Fibroblast of lung (primary cell): ENCODE measurements at regions not wholly inside any gene's neighbourhood (a gene's known extent, or its start where the extent isn't known, plus 50 kb on each side); places are given as distances from the start of the nearest gene placed in this dataset.

Experiments
- DNase-seq, 2 donors: peaks; one replicate each; pipeline versions ENCODE4 v3.0.0 to v3.0.0-alpha.2; 2010; ENCODE audit warnings: low read depth in 2 of 2
- H2AFZ ChIP-seq: 2 replicates; pipeline ENCODE4 v1.5.1; 2012; ENCODE audit warnings: low read length, control low read depth, inconsistent platforms
- H3K27ac ChIP-seq: 2 replicates; pipeline ENCODE4 v1.5.1; 2011; ENCODE audit warnings: low read length, control low read depth; ENCODE audit not compliant: insufficient read depth
- H3K27me3 ChIP-seq: 2 replicates; pipeline ENCODE4 v1.5.1; 2011; ENCODE audit warnings: mild to moderate bottlenecking, low read length; ENCODE audit not compliant: control insufficient read depth, insufficient read depth
- H3K36me3 ChIP-seq: 2 replicates; pipeline ENCODE4 v1.5.1; 2011; ENCODE audit warnings: low read length; ENCODE audit not compliant: control insufficient read depth, insufficient read depth
- H3K4me1 ChIP-seq: 2 replicates; pipeline ENCODE4 v1.5.1; 2011; ENCODE audit warnings: low read length; ENCODE audit not compliant: control insufficient read depth, insufficient read depth; ENCODE audit errors: extremely low read depth
- H3K4me2 ChIP-seq: 2 replicates; pipeline ENCODE4 v1.5.1; 2011; ENCODE audit warnings: low read length, control low read depth; ENCODE audit not compliant: insufficient read depth; ENCODE audit errors: extremely low read depth
- H3K4me3 ChIP-seq, 4 experiments: fragments of 200-600 bp in 1 of 4; sonication (generic) in 1 of 4; replicated peaks in 1 of 4; 2 replicates each; pipeline ENCODE4 v1.5.1; 2011 to 2016; ENCODE audit warnings: low read length in 4 of 4, low read depth in 3 of 4, mild to moderate bottlenecking in 3 of 4, control low read depth in 2 of 4, inconsistent platforms in 1 of 4, mixed read lengths in 1 of 4; ENCODE audit not compliant: insufficient read depth in 1 of 4; ENCODE audit errors: control extremely low read depth in 1 of 4
- H3K79me2 ChIP-seq: 2 replicates; pipeline ENCODE4 v1.5.1; 2012; ENCODE audit warnings: mild to moderate bottlenecking, low read length, inconsistent platforms; ENCODE audit not compliant: control insufficient read depth, insufficient read depth
- H3K9ac ChIP-seq: 2 replicates; pipeline ENCODE4 v1.5.1; 2011; ENCODE audit warnings: mild to moderate bottlenecking, low read length, control low read depth; ENCODE audit not compliant: insufficient read depth
- H3K9me3 ChIP-seq: 2 replicates; pipeline ENCODE4 v1.5.1; 2012; ENCODE audit warnings: low read depth, low read length; ENCODE audit not compliant: control insufficient read depth, insufficient read depth
- H4K20me1 ChIP-seq: 2 replicates; pipeline ENCODE4 v1.5.1; 2011; ENCODE audit warnings: low read length; ENCODE audit not compliant: control insufficient read depth, insufficient read depth; ENCODE audit errors: extremely low read depth
- EZH2 ChIP-seq: IDR thresholded peaks from 2 replicates; pipeline ENCODE4 v1.5.1; 2012; ENCODE audit warnings: low read length, control low read depth, mild to moderate bottlenecking; ENCODE audit errors: missing control alignments
- TF ChIP-seq, protein P1 (sequence below), 2 donors: IDR thresholded peaks in 1 of 2; conservative IDR thresholded peaks in 1 of 2; 1 replicate in 1 of 2; 2 replicates in 1 of 2; pipeline ENCODE4 v1.5.1; 2011 to 2012; ENCODE audit warnings: low read length in 2 of 2, control low read depth in 1 of 2, inconsistent platforms in 1 of 2, low read depth in 1 of 2, mild to moderate bottlenecking in 1 of 2

DNA sequence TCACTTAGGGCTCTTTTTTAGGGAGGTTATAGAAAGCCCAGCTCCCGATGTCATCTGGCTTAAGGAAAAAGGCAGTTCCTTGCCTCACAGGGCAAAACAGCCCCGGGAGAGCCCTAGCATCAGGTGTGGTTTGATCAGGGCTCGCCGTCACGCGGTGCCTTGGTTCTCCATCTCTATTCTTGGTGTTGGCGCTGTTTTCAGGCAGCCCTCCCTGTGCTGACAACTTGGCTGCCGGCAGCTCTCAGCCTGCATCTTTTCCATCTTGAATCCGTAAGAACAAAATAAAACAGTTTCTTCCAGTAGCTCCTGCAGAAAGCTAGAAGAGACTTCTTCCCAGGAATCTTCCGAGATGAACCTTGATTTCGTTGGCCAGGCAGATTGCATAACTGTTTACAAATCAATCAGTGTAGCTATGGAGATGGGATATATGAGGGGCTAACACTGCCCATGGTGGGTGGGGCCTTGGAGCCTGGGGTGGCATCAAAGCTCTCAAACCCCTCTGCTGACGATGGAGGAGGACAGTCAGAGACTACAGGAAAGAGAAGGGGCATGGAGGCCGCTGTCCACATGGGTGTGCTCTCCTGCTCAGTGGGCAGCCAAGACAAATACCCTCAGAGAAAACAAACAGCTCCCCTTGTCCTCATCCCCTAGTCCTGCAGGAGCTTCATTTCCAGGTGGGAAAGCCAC is 370.7 kb upstream of the C1orf174 start:
- H3K9ac ChIP-seq, result no peak overlapping the region
- no peaks in the 10 kb centered on the region for H3K36me3 ChIP-seq
- H3K4me2 ChIP-seq, result no peak overlapping the region
- TF ChIP-seq, protein P1, sequence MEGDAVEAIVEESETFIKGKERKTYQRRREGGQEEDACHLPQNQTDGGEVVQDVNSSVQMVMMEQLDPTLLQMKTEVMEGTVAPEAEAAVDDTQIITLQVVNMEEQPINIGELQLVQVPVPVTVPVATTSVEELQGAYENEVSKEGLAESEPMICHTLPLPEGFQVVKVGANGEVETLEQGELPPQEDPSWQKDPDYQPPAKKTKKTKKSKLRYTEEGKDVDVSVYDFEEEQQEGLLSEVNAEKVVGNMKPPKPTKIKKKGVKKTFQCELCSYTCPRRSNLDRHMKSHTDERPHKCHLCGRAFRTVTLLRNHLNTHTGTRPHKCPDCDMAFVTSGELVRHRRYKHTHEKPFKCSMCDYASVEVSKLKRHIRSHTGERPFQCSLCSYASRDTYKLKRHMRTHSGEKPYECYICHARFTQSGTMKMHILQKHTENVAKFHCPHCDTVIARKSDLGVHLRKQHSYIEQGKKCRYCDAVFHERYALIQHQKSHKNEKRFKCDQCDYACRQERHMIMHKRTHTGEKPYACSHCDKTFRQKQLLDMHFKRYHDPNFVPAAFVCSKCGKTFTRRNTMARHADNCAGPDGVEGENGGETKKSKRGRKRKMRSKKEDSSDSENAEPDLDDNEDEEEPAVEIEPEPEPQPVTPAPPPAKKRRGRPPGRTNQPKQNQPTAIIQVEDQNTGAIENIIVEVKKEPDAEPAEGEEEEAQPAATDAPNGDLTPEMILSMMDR (conservative IDR thresholded peaks at IDR 0.05 in 1 of 2, IDR thresholded peaks at IDR 0.05 in 1 of 2; ENCODE audit: low read depth in 1 of 2, low read length in 2 of 2), result no peak
- no peak for TF ChIP-seq EZH2
- no peaks in the 10 kb centered on the region for H3K4me1 ChIP-seq
- H3K9me3 ChIP-seq, result no peaks in the 10 kb centered on the region
- no peaks in the 10 kb centered on the region for H4K20me1 ChIP-seq
- H3K27me3 ChIP-seq, result no peaks in the 10 kb centered on the region
- no peak overlapping the region for H2AFZ ChIP-seq
- H3K27ac ChIP-seq, result no peak overlapping the region
- DNase-seq, result no peak
- no peaks in the 10 kb centered on the region for H3K79me2 ChIP-seq
- H3K4me3 ChIP-seq, result no peak overlapping the region

DNA sequence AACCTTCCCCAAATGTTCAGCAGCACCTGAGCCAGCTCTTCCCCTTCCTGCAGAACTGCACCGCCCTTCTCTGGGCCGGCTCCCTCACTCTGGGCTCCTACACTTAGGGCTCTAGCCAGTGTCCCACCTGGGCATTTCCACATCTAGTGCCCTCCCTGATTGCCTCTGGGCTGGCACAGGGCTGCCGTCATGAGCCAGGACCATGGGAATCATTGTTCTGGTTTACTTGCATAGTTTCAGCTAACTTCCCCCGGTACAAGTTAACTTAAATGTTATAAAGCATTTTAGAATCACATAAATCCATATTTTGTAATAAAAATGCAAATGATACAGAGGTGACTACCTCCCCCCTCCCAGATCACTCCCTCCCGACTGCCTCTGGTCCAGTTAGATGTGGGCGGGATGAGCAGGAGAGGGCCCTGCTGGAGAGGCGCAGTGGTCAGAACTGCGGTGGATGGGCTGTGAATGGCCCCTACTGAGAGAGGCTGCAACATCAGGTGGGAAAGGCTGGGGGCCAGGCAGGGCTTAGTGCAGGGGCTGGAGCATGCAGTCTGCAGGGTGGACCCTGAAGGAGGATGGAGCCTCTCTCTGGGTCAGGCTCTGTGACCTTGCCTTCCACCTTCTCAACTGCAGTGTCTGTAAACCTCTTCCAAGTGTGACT is 371.4 kb upstream of the C1orf174 start:
- no peak for TF ChIP-seq EZH2
- TF ChIP-seq, protein P1 (conservative IDR thresholded peaks at IDR 0.05 in 1 of 2, IDR thresholded peaks at IDR 0.05 in 1 of 2; ENCODE audit: low read depth in 1 of 2, low read length in 2 of 2), result no peak
- Histone ChIP-seq H2AFZ (no peak overlapping the region), H3K4me1 (no peaks in the 10 kb centered on the region), H3K9me3 (no peaks in the 10 kb centered on the region), H4K20me1 (no peaks in the 10 kb centered on the region), H3K36me3 (no peaks in the 10 kb centered on the region), H3K79me2 (no peaks in the 10 kb centered on the region), H3K4me2 (no peak overlapping the region), H3K4me3 (no peak overlapping the region), H3K9ac (no peak overlapping the region), H3K27me3 (no peaks in the 10 kb centered on the region), H3K27ac (no peak overlapping the region)
- no peak for DNase-seq

DNA sequence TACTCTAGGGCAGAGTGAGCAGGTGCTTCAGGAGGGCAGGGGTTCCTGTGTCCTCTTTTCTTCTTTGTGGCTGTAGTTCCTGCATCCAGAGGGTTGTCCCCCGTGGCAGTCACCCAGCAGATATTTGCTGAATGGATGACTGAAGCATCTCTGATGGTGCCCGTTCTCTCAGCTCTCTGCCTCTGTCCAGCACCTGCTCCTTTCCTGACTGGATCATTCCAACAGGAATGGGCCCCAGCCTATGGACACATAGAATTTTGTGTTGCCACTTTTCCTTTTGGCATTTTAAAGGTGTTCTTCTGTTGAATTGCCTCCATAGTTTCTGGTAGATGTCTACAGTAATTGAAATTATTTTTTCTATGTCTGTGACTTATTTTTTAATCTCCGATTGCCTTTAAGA is 372.5 kb upstream of the C1orf174 start:
- H4K20me1 ChIP-seq, result no peaks in the 10 kb centered on the region
- no peak overlapping the region for H3K4me3 ChIP-seq
- H3K79me2 ChIP-seq, result no peaks in the 10 kb centered on the region
- no peak overlapping the region for H3K27ac ChIP-seq
- H3K36me3 ChIP-seq, result no peaks in the 10 kb centered on the region
- no peak for DNase-seq
- TF ChIP-seq, protein P1 (conservative IDR thresholded peaks at IDR 0.05 in 1 of 2, IDR thresholded peaks at IDR 0.05 in 1 of 2; ENCODE audit: low read depth in 1 of 2, low read length in 2 of 2), result no peak
- TF ChIP-seq EZH2, result no peak
- no peaks in the 10 kb centered on the region for H3K27me3 ChIP-seq
- no peak overlapping the region for H3K9ac ChIP-seq
- H3K9me3 ChIP-seq, result no peaks in the 10 kb centered on the region
- H3K4me2 ChIP-seq, result no peak overlapping the region
- H3K4me1 ChIP-seq, result no peaks in the 10 kb centered on the region
- H2AFZ ChIP-seq, result no peak overlapping the region
